ENCODE measurements at regions not wholly inside any gene's neighbourhood (a gene's known extent, or its start where the extent isn't known, plus 50 kb on each side); places are given as distances from the start of the nearest gene placed in this dataset.

- Histone ChIP-seq H3K36me3 (no peaks in the 10 kb centered on the region), H3K9me3 (replicated peaks) (no peaks in the 10 kb centered on the region), H3K27me3 (ENCODE audit: low read depth) (no peaks in the 10 kb centered on the region), H3K4me1 (no peaks in the 10 kb centered on the region), H3K27ac (replicated peaks) (no peak overlapping the region), H3K4me3 (no peak overlapping the region)
- no peak for TF ChIP-seq CTCF (IDR thresholded peaks at IDR 0.05; ENCODE audit: borderline replicate concordance)
- intact Hi-C loops (cut with micrococcal nuclease) = no loop called here
- DNase-seq = no peak
These were observed 123.6 kb downstream of the MIS18A start for GRCh38 chr21:32155226-32155625.

- TF ChIP-seq CTCF (IDR thresholded peaks at IDR 0.05; ENCODE audit: borderline replicate concordance) = no peak
- intact Hi-C loops (cut with micrococcal nuclease) = no loop called here
- no peak overlapping the region for H3K4me3 ChIP-seq
- no peaks in the 10 kb centered on the region for H3K27me3 ChIP-seq (ENCODE audit: low read depth)
- H3K9me3 ChIP-seq (replicated peaks) = peaks cover 17% of the 10 kb centered on the region
- no peak overlapping the region for H3K27ac ChIP-seq (replicated peaks)
- DNase-seq = no peak
- H3K4me1 ChIP-seq = peaks cover 4% of the 10 kb centered on the region
- no peaks in the 10 kb centered on the region for H3K36me3 ChIP-seq
These were observed 131.8 kb downstream of the MIS18A start for GRCh38 chr21:32147041-32147440.

DNA sequence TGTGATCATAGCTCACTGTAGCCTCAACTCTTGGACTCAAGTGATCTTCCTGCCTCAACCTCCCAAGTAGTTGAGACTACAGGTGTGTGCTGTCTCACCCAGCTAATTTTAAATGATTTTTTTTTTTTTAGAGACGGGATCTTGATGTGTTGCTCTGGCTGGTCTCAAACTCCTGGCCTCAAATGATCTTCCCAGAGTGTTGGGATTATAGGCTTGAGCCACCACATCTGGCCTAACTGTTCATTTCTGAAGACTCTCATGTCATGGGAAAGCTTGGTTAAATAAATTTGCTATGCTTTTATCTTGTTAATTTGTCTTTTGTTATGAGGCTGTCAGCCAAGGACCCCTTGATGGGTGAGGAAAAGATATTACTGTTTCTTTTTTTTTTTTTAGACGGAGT lies 134.0 kb downstream of the MIS18A start:
- DNase-seq = no peak
- no peak overlapping the region for H3K4me3 ChIP-seq
- peaks cover 4% of the 10 kb centered on the region for H3K4me1 ChIP-seq
- peaks cover 17% of the 10 kb centered on the region for H3K9me3 ChIP-seq (replicated peaks)
- intact Hi-C loops (cut with micrococcal nuclease) = no loop called here
- H3K27me3 ChIP-seq (ENCODE audit: low read depth) = no peaks in the 10 kb centered on the region
- H3K27ac ChIP-seq (replicated peaks) = no peak overlapping the region
- no peaks in the 10 kb centered on the region for H3K36me3 ChIP-seq
- TF ChIP-seq CTCF (IDR thresholded peaks at IDR 0.05; ENCODE audit: borderline replicate concordance) = no peak

DNA sequence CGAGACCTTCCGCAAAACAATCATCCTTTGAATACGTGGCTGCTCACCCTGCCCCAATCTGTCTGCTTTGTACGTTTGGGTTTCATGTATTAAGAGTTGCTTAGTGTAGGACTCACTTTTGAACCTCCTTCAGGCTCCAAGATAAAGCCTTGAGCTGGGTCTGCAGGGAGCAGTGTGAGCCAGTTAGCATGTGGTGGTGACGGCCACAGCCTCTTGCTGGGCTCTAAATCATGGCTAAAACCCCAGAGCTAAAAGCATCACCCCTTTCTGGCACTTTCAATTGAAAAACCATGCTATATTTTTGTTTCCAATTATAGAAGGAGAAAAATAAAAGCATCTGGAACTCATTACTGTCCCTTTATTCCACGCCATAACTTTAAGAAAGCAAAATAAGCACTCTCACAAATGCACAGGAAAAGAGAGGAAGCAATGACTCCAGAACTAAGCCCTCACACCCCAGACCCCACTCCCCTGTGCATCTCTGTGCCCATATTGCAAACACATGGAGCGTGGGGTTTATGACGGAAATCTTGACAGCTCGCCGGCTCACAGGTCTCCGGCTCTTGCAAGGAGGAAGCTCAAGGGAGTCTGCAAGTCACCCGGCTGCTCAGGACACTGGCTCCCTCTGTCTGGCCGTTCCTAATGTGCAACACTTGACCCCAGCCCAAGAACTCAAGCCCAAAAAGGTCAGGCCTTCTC lies 135.5 kb downstream of the MIS18A start:
- DNase-seq = peak; percentile 23
- peaks cover 4% of the 10 kb centered on the region for H3K4me1 ChIP-seq
- no peaks in the 10 kb centered on the region for H3K36me3 ChIP-seq
- intact Hi-C loops (cut with micrococcal nuclease) = no loop called here
- H3K27me3 ChIP-seq (ENCODE audit: low read depth) = no peaks in the 10 kb centered on the region
- peak; percentile 12 for TF ChIP-seq CTCF (IDR thresholded peaks at IDR 0.05; ENCODE audit: borderline replicate concordance)
- no peak overlapping the region for H3K4me3 ChIP-seq
- no peak overlapping the region for H3K27ac ChIP-seq (replicated peaks)
- H3K9me3 ChIP-seq (replicated peaks) = peaks cover 16% of the 10 kb centered on the region

DNA sequence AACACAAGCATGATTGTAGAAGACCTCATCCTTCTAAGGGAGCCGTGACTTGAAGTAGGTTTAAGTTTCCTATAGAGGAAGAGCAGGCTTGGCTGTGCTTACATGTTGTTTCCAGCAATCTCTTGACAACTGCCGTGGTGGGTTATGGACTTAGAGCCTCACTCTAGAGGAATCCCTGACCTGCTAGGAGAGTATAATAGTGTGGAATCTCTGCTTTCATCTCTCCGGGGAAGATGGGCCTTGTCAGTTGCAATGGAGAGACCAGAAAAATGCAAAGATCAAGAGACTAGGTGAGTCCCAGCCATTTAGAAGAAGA lies 137.6 kb downstream of the MIS18A start:
- H3K27me3 ChIP-seq (ENCODE audit: low read depth) = no peaks in the 10 kb centered on the region
- H3K9me3 ChIP-seq (replicated peaks) = peaks cover 11% of the 10 kb centered on the region
- intact Hi-C loops (cut with micrococcal nuclease) = no loop called here
- no peak for TF ChIP-seq CTCF (IDR thresholded peaks at IDR 0.05; ENCODE audit: borderline replicate concordance)
- H3K36me3 ChIP-seq = no peaks in the 10 kb centered on the region
- peaks cover 4% of the 10 kb centered on the region for H3K4me1 ChIP-seq
- no peak overlapping the region for H3K27ac ChIP-seq (replicated peaks)
- H3K4me3 ChIP-seq = no peak overlapping the region
- DNase-seq = no peak

Measured in left ventricle myocardium inferior (tissue), 1 donor.